GM04503 (cell line): ENCODE measurements at regions not wholly inside any gene's neighbourhood (a gene's known extent, or its start where the extent isn't known, plus 50 kb on each side); places are given as distances from the start of the nearest gene placed in this dataset.
"Not testable (repeated sequence)": the region's sequence is repeated elsewhere in the genome, so short reads cannot be mapped to it uniquely, and the experiment has no call there.

Source experiments
- DNase-seq: peaks from one replicate; pipeline ENCODE4 v3.0.0-alpha.2; 2012; ENCODE audit warnings: low read depth

- DNase-seq, result no peak
Observed at GRCh38 chrX:101823236-101823635, 108.6 kb downstream of the ZMAT1 start.

DNA sequence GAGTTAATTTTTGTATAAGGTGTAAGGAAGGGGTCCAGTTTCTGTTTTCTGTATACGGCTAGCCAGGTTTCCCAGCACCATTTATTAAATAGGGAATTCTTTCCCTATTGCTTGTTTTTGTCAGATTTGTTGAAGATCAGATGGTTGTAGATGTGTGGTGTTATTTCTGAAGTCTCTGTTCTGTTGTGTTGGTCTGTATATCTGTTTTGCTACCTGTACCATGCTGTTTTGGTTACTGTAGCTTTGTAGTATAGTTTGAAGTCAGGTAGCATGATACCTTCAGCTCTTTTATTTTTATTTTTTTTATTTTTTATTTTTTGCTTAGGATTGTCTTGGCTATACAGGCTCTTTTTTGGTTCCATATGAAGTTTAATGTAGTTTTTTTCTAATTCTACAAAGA is 114.1 kb downstream of the ZMAT1 start:
- DNase-seq, result not testable (repeated sequence)

- DNase-seq, result no peak
Observed at GRCh38 chrX:101813200-101813599, 118.6 kb downstream of the ZMAT1 start.

GRCh38 chrX:101803451-101803850 is 128.4 kb downstream of the ZMAT1 start:
- no peak for DNase-seq

DNA sequence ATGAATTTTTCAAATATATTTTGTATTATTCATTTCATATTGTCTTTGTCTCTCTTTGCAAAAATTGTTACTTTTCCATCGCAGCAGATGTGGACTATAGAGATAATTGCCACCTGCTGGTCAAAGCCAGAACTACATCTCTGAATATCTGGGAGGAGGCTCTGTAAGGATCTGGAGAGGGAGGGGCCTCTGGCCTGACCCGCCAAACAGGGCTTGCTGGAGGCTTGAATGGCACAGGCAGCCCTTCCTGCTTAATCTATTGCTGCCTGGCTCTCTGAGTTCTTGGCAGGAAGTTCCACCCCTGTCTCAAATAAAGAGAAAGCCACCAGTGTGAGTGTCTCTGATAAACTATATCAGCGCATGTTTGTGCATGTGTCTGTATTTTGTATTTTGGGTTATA is 132.4 kb downstream of the ZMAT1 start:
- peak; percentile 51 for DNase-seq

DNA sequence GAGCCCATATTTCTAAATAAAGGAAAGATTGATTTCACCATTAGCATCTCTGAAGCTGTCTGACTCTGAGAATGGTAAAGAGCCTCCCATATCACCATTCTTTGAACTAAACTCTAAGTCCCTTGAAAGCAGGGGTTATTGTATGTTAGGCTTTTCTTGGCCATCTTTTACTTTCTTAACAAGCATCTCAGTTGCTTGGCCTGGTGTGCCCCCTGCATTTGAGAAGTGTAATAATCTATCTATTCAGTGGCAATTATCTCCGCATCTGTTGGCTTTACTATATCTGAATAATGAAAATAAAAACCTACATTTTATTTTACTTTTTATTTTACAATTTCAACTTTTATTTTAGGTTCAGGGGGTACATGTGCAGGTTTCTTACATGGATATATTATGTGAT is 128.3 kb upstream of the ARMCX2 start:
- DNase-seq, result no peak

- DNase-seq, result no peak
Observed at GRCh38 chrX:101785142-101785541, 125.5 kb upstream of the ARMCX2 start.

DNA sequence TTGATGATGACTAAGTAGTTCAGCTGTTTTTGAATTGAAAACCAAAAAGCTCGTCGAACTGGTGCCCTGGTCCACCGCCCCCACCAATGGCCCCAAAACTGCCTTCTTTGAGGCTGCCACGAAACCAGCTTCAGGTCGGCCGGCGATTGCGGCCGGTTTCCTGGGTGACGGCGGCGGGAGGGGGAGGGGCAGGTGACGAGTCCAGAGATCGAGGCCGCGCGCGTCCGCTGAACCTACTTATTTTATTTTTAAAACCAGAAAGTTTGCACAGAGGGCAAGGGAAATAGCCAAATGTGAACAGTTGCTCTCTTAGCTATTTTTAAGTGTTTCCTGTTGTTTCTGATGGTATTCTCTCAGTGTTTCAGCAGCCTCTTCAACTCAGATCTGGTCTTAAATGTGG is 120.8 kb upstream of the ARMCX2 start:
- not testable (repeated sequence) for DNase-seq

- DNase-seq, result no peak
Observed at GRCh38 chrX:101774340-101774739, 114.7 kb upstream of the ARMCX2 start.

DNA sequence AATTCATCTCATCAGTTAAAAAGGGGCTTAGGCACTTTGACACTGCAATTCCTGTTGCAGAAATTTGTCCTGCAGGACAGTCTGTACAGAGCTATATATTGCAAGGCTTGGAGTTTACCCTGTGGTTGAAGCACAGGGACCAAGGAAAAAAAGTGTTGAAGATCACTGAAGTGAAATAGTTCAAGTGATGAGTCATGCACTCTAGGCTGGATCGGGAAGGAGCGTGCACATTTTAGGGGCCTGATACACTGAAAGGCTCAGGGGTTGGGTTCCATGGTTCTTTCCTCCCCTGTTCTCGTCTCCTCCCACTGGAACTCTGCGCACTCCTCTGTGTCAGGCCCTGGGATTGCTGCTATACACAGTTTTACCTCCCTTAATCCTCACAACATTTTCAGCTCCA is 104.9 kb upstream of the ARMCX2 start:
- DNase-seq, result no peak

GRCh38 chrX:101759000-101759399 is 99.3 kb upstream of the ARMCX2 start:
- no peak for DNase-seq

GRCh38 chrX:101750744-101751143 is 91.1 kb upstream of the ARMCX2 start:
- DNase-seq, result no peak

GRCh38 chrX:101749436-101749835 is 89.8 kb upstream of the ARMCX2 start:
- no peak for DNase-seq

- no peak for DNase-seq
Observed at GRCh38 chrX:101745046-101745445, 85.4 kb upstream of the ARMCX2 start.

DNA sequence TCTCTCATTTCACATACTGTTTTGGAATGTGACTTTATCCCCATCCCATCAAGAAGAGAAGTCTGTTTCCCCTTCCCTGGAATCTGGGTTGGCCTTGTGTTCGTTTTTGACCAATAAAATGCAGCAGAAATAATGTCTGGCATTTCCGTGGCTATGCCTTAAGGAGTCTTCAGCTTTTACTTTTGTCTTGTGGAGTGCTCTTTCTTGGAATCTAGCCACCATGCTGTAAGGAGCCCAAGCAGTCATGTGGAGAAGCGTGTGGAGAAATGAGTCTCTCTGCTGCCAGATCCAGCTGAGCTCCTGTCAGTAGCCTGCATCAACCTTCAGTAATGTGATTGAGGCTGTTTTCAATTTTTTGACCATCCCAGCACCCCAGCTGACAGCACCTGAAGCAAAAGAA is 84.4 kb upstream of the ARMCX2 start:
- no peak for DNase-seq

DNA sequence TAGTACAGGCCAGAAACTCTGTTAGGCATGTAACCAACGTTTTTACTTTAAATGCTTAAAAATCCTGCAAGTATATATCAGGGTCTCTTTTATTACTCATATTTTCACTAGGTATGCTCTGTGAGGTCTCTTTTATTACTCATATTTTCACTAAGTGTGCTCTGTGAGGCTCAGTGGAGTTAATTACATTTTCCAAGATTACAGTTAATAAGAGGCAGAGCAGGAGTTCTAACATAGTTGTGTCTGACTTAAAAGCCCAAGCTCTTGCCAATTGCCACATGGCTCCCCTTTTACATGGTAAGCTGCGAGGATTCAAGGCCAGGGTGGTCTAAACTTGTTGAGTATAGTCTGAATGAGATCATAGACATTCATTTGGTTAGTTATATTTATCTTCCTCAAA is 81.0 kb upstream of the ARMCX2 start:
- no peak for DNase-seq

GRCh38 chrX:101738867-101739266 is 79.2 kb upstream of the ARMCX2 start:
- DNase-seq, result not testable (repeated sequence)

- not testable (repeated sequence) for DNase-seq
Observed at GRCh38 chrX:101738411-101738810, 78.8 kb upstream of the ARMCX2 start.

DNA sequence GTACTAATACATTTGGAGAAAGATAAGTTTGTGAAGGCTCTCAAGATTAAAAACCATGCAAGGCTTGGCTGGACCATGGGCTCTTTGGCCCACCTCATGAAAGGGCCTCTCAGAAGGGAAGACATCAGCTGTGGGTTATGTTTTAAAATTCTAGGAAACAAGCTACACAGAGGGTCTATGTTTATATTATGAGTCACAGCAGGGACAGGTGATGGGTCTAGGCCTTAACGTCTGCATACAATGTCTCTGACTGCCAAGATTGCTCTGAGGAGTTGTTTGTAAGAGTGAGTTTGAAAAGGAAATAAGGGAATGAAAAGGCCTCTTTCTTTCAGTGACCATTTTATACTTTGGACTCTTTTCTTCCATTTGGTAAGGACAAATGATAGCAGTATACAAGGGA is 77.0 kb upstream of the ARMCX2 start:
- DNase-seq, result no peak

DNA sequence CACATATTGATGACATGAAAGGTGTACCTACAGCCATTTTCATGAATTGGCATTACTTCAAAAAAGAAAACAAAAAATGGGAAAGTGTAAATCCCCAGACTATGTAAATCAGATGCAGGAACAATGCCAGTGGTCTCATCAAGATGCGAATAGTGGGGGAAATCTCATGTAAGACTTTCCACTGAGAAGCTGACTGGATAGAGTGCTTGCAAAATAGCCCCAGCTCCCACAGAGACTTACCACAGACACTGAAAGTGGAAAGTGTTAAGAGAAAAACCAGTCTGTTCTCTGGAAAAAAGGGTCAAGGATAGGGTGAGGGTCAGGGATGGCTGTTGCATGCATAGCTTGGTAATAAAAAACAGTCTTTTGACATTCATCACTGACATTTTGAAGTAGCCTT is 73.2 kb upstream of the ARMCX2 start:
- DNase-seq, result no peak

GRCh38 chrX:101729986-101730385 is 70.3 kb upstream of the ARMCX2 start:
- DNase-seq, result no peak
